ENCODE measurements at regions not wholly inside any gene's neighbourhood (a gene's known extent, or its start where the extent isn't known, plus 50 kb on each side); places are given as distances from the start of the nearest gene placed in this dataset.

DNA sequence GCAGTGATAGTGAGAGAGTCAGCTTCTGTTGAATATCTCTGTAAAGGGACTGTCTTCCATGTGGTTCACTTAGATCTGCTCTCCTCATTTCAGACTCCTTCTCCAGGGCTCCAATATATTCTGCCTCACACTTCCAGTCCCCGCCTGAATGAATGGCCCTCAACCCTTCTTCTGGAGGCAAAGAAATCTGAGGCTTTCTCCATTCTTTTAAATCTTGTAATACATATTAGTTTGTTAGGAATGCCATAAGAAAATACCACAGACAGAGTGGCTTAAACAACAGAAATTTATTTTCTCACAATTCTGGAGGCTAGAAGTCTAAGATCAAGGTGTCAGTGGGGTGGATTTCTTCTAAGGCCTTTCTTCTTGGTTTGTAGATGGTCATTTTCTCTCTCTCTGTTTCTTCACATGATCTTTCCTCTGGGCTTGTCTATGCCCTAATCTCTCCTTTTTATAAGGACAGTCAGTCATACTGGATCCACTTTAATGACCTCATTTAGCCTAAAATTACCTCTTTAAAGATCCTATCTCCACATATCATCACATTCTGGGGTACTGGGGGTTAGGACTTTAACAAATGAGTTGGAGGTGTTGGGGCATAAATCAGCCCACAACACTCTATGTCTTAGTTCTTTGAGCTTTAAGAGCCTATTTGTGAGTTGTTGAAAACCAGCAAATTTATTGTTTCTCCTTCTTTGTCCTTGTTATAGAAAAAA lies 128.5 kb upstream of the KCNK2 start:
- TF ChIP-seq, protein P1, sequence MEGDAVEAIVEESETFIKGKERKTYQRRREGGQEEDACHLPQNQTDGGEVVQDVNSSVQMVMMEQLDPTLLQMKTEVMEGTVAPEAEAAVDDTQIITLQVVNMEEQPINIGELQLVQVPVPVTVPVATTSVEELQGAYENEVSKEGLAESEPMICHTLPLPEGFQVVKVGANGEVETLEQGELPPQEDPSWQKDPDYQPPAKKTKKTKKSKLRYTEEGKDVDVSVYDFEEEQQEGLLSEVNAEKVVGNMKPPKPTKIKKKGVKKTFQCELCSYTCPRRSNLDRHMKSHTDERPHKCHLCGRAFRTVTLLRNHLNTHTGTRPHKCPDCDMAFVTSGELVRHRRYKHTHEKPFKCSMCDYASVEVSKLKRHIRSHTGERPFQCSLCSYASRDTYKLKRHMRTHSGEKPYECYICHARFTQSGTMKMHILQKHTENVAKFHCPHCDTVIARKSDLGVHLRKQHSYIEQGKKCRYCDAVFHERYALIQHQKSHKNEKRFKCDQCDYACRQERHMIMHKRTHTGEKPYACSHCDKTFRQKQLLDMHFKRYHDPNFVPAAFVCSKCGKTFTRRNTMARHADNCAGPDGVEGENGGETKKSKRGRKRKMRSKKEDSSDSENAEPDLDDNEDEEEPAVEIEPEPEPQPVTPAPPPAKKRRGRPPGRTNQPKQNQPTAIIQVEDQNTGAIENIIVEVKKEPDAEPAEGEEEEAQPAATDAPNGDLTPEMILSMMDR (IDR thresholded peaks at IDR 0.05; ENCODE audit: partially characterized antibody, unreplicated experiment) = no peak
- no peak overlapping the region for H3K27ac Mint-ChIP-seq (ENCODE audit: unreplicated experiment)
- H3K9me3 Mint-ChIP-seq (ENCODE audit: unreplicated experiment) = no peaks in the 10 kb centered on the region
- no peaks in the 10 kb centered on the region for H3K36me3 Mint-ChIP-seq (ENCODE audit: unreplicated experiment)
- no peak overlapping the region for H3K4me3 Mint-ChIP-seq (ENCODE audit: unreplicated experiment)
- H3K4me1 Mint-ChIP-seq (ENCODE audit: low read depth, unreplicated experiment) = peaks cover 4% of the 10 kb centered on the region
- no peak for DNase-seq
- peaks cover 5% of the 10 kb centered on the region for H3K27me3 Mint-ChIP-seq (ENCODE audit: unreplicated experiment)

DNA sequence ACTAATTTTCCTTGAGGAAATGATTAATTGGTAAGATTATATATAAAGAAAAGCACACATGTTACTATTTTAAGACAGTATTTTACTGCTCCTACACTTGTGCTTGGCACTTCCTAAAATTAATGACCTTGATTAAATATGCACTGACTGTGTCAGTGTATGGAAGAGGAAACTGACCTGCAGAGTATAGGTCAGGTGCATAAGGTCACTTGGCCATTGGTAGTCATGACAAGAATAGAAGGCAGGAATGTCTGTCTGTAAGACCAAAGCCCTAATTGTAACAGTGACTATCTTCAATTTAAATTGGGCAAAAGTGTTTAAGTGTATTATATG lies 128.0 kb upstream of the KCNK2 start:
- H3K27ac Mint-ChIP-seq (ENCODE audit: unreplicated experiment) = no peak overlapping the region
- H3K9me3 Mint-ChIP-seq (ENCODE audit: unreplicated experiment) = no peaks in the 10 kb centered on the region
- DNase-seq = no peak
- H3K27me3 Mint-ChIP-seq (ENCODE audit: unreplicated experiment) = peaks cover 5% of the 10 kb centered on the region
- H3K4me3 Mint-ChIP-seq (ENCODE audit: unreplicated experiment) = no peak overlapping the region
- H3K36me3 Mint-ChIP-seq (ENCODE audit: unreplicated experiment) = no peaks in the 10 kb centered on the region
- peaks cover 4% of the 10 kb centered on the region for H3K4me1 Mint-ChIP-seq (ENCODE audit: low read depth, unreplicated experiment)
- TF ChIP-seq, protein P1 (IDR thresholded peaks at IDR 0.05; ENCODE audit: partially characterized antibody, unreplicated experiment) = no peak

DNA sequence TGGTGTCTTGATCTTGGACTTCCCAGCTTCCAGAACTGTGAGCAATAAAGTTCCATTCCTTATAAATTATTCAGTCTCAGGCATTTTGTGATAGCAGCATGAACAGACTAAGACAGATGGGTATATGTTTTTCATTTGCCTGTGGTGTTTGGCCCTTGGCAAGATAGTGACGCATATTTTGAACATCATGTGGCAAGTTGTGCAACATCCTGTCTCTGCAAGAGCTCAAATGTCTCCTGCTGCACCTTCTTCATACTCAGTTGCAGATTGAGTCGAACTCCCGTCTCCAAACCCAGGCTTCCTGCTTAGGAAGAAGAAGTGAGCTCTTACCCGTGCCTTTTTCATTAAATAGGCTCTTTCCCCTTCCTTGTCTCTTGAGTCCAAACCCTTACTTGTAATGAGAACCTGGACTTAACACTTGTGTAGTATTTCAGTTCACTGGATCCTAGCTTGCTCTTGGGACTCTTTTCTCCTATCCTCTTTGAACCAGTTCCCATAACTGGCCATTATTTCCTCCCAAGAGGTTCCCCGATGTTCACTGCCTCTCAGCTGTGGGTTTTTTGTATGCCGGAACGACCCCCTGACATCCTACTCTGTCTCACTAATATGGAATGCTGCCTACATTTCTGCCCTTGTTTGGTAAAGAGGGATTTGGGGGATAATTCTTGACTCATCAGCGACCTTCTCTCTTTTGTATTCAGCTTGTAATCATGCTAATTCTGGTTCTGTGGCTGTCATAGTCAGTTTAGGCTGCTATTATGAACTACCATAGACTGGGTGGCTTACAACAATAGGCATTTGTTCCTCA lies 125.0 kb upstream of the KCNK2 start:
- no peak for DNase-seq
- TF ChIP-seq, protein P1 (IDR thresholded peaks at IDR 0.05; ENCODE audit: partially characterized antibody, unreplicated experiment) = no peak
- Mint-ChIP-seq H3K36me3 (ENCODE audit: unreplicated experiment) (no peaks in the 10 kb centered on the region), H3K27me3 (ENCODE audit: unreplicated experiment) (peaks cover 5% of the 10 kb centered on the region), H3K4me3 (ENCODE audit: unreplicated experiment) (no peak overlapping the region), H3K4me1 (ENCODE audit: low read depth, unreplicated experiment) (peaks cover 4% of the 10 kb centered on the region), H3K9me3 (ENCODE audit: unreplicated experiment) (no peaks in the 10 kb centered on the region), H3K27ac (ENCODE audit: unreplicated experiment) (no peak overlapping the region)

DNA sequence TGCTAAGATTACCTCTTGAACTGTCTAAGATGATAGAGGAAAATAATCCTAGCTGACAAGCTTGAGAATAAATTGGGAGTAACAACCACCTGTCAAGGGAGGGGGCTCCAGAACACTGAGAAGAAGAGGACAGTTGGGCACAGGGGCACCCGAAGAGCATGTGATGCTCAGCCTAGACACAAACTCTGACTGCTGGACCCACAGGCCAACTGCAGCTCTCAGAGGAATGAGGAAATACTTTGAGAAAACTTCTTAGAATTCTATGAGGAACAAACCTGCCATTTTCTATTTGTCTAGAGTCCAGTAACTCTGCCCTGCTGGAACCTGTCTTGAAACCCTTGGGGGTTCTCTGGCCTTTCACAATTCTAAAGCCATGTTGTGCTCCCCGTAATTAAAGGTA lies 124.1 kb upstream of the KCNK2 start:
- peaks cover 2% of the 10 kb centered on the region for H3K27me3 Mint-ChIP-seq (ENCODE audit: unreplicated experiment)
- no peaks in the 10 kb centered on the region for H3K36me3 Mint-ChIP-seq (ENCODE audit: unreplicated experiment)
- TF ChIP-seq, protein P1 (IDR thresholded peaks at IDR 0.05; ENCODE audit: partially characterized antibody, unreplicated experiment) = no peak
- no peak overlapping the region for H3K27ac Mint-ChIP-seq (ENCODE audit: unreplicated experiment)
- no peak for DNase-seq
- peaks cover 4% of the 10 kb centered on the region for H3K4me1 Mint-ChIP-seq (ENCODE audit: low read depth, unreplicated experiment)
- H3K4me3 Mint-ChIP-seq (ENCODE audit: unreplicated experiment) = no peak overlapping the region
- no peaks in the 10 kb centered on the region for H3K9me3 Mint-ChIP-seq (ENCODE audit: unreplicated experiment)

DNA sequence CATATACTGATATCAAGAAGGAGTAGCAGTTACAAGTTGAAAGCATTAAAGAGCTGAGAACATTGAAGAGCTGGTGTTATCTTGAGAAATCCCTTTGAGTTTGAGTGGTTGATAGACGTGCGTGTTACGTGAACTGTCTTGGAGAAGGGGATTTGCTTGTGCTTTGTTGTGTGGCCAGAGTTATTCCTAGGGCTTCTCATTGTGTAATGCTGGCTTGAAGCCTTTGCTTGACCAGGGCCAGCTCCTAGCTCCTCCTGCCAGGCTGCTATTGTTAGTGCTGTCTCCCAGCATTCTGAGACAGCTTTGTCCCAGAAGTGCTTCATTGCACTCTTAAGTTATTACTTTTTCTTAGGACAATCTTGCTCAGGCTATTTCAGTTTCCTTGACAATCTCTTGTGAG lies 116.2 kb upstream of the KCNK2 start:
- Mint-ChIP-seq H3K4me3 (ENCODE audit: unreplicated experiment) (no peak overlapping the region), H3K36me3 (ENCODE audit: unreplicated experiment) (no peaks in the 10 kb centered on the region), H3K27ac (ENCODE audit: unreplicated experiment) (no peak overlapping the region), H3K9me3 (ENCODE audit: unreplicated experiment) (no peaks in the 10 kb centered on the region), H3K4me1 (ENCODE audit: low read depth, unreplicated experiment) (no peaks in the 10 kb centered on the region), H3K27me3 (ENCODE audit: unreplicated experiment) (no peaks in the 10 kb centered on the region)
- DNase-seq = no peak
- TF ChIP-seq, protein P1 (IDR thresholded peaks at IDR 0.05; ENCODE audit: partially characterized antibody, unreplicated experiment) = no peak

Data from glutamatergic neuron (in vitro differentiated cells).